GM10266 (cell line): ENCODE measurements at regions not wholly inside any gene's neighbourhood (a gene's known extent, or its start where the extent isn't known, plus 50 kb on each side); places are given as distances from the start of the nearest gene placed in this dataset.

ENCODE experiments used
- DNase-seq: peaks from one replicate; pipeline ENCODE4 v3.0.0; 2012; ENCODE audit errors: extremely low spot score
- CTCF ChIP-seq: IDR thresholded peaks from 2 replicates; pipeline ENCODE4 v1.5.1; 2012; ENCODE audit warnings: mild to moderate bottlenecking, low read depth; ENCODE audit not compliant: control insufficient read depth, insufficient read depth; ENCODE audit errors: missing control alignments

GRCh38 chr2:2566396-2567323 lies 235.6 kb upstream of the MYT1L start:
- no peak for TF ChIP-seq CTCF
- DNase-seq: no peak

- TF ChIP-seq CTCF: no peak
- no peak for DNase-seq
Measured at GRCh38 chr2:2565671-2566070, 234.6 kb upstream of the MYT1L start.

- DNase-seq: no peak
- TF ChIP-seq CTCF: no peak
Measured at GRCh38 chr2:2564300-2565078, 233.4 kb upstream of the MYT1L start.

- DNase-seq: no peak
Measured at GRCh38 chr2:2563309-2563860, 232.3 kb upstream of the MYT1L start.

GRCh38 chr2:2562867-2563266 lies 231.8 kb upstream of the MYT1L start:
- TF ChIP-seq CTCF: no peak
- DNase-seq: no peak

More at GRCh38 chr2:2563309-2563860, 232.3 kb upstream of the MYT1L start:
- no peak for TF ChIP-seq CTCF

GRCh38 chr2:2561346-2562095 lies 230.4 kb upstream of the MYT1L start:
- no peak for TF ChIP-seq CTCF
- DNase-seq: no peak
